ENCODE measurements at regions not wholly inside any gene's neighbourhood (a gene's known extent, or its start where the extent isn't known, plus 50 kb on each side); places are given as distances from the start of the nearest gene placed in this dataset.

DNA sequence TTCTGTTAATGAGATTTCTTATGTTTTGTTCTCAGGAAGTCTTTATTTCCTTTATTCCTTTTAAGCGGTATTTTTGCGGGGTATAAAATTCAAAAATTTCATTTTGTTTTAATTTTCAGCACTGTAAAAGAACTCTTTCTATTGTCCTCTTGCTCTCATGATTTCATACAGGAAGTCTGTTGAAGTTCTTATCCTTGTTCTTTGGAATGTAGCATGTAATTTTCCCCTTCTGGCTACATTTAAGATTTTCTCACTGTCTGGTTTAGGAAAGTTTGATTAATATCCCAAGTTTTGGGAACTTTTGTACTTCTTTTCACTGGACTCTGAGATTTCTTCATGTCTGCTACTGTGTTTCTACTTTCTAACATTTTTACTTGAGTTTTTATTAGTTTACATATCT is 581.4 kb upstream of the GJE1 start:
- H3K4me3 ChIP-seq (ENCODE audit: low read depth, low read length) = no peak overlapping the region
- TF ChIP-seq, protein P1, sequence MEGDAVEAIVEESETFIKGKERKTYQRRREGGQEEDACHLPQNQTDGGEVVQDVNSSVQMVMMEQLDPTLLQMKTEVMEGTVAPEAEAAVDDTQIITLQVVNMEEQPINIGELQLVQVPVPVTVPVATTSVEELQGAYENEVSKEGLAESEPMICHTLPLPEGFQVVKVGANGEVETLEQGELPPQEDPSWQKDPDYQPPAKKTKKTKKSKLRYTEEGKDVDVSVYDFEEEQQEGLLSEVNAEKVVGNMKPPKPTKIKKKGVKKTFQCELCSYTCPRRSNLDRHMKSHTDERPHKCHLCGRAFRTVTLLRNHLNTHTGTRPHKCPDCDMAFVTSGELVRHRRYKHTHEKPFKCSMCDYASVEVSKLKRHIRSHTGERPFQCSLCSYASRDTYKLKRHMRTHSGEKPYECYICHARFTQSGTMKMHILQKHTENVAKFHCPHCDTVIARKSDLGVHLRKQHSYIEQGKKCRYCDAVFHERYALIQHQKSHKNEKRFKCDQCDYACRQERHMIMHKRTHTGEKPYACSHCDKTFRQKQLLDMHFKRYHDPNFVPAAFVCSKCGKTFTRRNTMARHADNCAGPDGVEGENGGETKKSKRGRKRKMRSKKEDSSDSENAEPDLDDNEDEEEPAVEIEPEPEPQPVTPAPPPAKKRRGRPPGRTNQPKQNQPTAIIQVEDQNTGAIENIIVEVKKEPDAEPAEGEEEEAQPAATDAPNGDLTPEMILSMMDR (IDR thresholded peaks at IDR 0.05; ENCODE audit: insufficient read depth, low read depth, low read length, missing control alignments) = no peak
- no peak for DNase-seq (ENCODE audit: low read depth)

DNA sequence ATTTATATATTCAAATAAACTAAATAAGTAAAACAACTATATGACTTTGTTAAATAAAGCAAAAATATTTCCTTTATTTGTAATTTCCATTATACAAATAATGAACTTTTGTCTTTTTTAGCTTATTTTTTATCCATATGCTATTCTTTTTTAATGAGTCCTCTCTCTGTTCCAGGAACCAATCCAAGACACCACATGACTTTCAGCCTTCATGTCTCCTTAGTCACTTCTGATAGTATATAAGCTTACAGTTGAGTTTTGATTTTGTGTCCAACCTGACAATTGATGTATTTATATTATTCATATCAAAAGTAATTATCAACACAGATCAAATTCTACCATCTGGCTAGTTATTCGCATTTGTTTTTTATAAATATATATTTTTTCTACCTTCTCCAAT is 582.3 kb upstream of the GJE1 start:
- no peak overlapping the region for H3K4me3 ChIP-seq (ENCODE audit: low read depth, low read length)
- no peak for DNase-seq (ENCODE audit: low read depth)
- TF ChIP-seq, protein P1 (IDR thresholded peaks at IDR 0.05; ENCODE audit: insufficient read depth, low read depth, low read length, missing control alignments) = no peak

DNA sequence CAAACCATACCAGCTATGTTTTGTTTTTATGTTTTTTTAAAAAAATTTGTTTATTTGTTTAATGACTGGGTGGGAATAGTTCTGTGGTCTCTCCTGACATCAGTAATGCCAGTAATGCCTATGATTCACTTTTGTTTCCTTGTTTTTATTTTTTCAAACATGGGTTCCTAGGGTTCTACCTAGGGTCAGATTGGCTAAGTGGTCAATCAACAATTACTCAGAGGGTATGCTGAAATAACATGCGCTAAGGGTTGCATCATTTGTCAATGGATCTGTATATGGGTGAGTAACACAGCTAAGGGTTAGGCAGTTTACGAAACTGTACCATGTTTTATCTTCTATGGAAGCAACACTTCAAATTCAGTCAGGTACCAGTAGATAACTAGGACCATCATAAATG is 583.8 kb upstream of the GJE1 start:
- DNase-seq (ENCODE audit: low read depth) = no peak
- H3K4me3 ChIP-seq (ENCODE audit: low read depth, low read length) = no peak overlapping the region
- TF ChIP-seq, protein P1 (IDR thresholded peaks at IDR 0.05; ENCODE audit: insufficient read depth, low read depth, low read length, missing control alignments) = no peak

DNA sequence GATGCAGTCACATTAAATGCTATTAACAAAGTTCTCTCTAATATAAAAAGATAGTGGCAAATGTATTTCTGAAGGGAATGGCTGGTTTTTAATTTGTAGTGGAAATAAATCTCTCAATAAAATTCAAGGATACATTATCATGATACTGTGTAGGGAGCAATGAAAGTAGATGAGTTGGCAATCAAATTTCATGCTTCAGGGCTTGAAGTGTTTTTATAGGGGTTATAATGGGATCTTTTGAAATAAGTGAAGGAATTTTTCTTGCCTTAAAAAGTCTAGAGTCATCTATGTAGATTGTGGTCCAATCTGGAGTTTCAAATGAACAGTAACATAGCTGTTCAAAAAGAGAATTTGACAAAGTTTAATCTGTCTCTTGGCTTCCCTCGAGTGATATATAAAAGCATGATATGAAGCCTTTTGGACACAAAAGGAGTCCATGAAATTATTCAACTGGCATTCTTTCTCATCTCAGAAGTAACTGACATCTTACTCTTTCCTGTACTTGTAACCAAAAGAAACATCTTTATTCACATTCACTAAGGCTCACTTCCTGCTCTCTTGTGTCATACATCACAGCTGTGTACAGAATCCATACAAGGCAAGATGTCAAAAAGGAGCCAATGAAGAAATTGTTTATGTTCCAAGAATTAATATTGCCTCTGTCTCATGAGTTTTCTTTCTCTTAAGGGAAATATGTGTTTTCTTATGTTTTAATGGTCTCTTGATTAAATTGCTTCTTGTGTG is 591.0 kb upstream of the GJE1 start:
- TF ChIP-seq, protein P1 (IDR thresholded peaks at IDR 0.05; ENCODE audit: insufficient read depth, low read depth, low read length, missing control alignments) = no peak
- no peak overlapping the region for H3K4me3 ChIP-seq (ENCODE audit: low read depth, low read length)
- no peak for DNase-seq (ENCODE audit: low read depth)

DNA sequence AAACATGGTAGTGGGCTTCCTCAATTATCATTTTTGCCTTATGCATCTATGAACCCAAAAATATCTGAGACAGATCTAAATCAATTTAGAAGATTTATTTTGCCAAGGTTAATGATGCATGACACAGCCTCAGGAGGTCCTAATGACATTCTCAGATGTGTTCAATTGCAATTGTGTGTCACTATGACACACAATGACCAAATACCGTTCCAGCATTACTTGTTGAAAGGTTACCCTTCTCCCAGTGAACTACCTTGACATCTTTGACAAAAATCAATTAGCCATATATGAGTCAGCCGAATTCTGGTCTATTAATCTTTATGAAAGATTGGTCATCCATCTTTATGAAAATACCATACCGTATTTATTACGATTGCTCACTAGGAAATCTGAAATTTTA is 592.5 kb upstream of the GJE1 start:
- no peak for DNase-seq (ENCODE audit: low read depth)
- H3K4me3 ChIP-seq (ENCODE audit: low read depth, low read length) = no peak overlapping the region
- TF ChIP-seq, protein P1 (IDR thresholded peaks at IDR 0.05; ENCODE audit: insufficient read depth, low read depth, low read length, missing control alignments) = no peak

DNA sequence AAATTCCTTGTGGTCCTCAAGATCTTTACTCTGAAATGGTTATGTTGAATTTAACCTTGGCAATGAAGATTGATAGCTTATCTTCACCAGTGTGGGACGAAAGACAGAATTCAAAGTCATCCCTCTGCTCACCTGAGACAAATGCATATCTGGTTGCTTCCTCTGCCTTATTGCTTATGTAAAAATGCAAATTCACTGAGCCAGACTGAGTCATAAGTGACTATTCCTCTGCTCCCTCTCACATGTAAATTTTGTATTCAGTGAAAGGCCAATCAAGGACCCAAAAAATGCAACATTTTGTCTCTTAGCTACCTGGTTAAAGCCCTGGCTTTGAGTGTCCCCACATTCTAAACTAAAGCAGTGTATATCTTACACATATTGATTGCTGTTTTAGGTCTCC is 593.1 kb upstream of the GJE1 start:
- TF ChIP-seq, protein P1 (IDR thresholded peaks at IDR 0.05; ENCODE audit: insufficient read depth, low read depth, low read length, missing control alignments) = no peak
- no peak overlapping the region for H3K4me3 ChIP-seq (ENCODE audit: low read depth, low read length)
- no peak for DNase-seq (ENCODE audit: low read depth)

DNA sequence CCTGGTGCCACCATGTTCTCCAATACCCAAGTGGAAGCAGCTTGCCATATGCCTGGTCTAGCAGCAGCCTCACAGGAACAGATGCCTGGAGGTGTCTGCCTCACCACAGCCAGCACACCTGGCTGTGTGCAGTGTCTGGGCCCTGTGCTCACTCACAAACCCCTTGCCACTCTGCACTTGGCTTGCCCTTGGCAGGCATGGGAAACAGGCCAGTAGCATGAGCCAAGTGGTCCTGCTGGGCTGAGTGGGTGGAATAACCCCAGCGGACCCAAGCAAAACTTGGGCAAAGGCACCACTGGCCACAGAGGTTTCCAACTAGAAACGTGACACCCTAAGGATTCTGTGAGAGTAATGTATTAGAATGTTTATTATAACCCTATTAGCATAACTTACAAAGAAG is 600.5 kb upstream of the GJE1 start:
- TF ChIP-seq, protein P1 (IDR thresholded peaks at IDR 0.05; ENCODE audit: insufficient read depth, low read depth, low read length, missing control alignments) = no peak
- H3K4me3 ChIP-seq (ENCODE audit: low read depth, low read length) = no peak overlapping the region
- no peak for DNase-seq (ENCODE audit: low read depth)

Data from GM12865 (cell line).